ENCODE measurements at regions not wholly inside any gene's neighbourhood (a gene's known extent, or its start where the extent isn't known, plus 50 kb on each side); places are given as distances from the start of the nearest gene placed in this dataset.

DNA sequence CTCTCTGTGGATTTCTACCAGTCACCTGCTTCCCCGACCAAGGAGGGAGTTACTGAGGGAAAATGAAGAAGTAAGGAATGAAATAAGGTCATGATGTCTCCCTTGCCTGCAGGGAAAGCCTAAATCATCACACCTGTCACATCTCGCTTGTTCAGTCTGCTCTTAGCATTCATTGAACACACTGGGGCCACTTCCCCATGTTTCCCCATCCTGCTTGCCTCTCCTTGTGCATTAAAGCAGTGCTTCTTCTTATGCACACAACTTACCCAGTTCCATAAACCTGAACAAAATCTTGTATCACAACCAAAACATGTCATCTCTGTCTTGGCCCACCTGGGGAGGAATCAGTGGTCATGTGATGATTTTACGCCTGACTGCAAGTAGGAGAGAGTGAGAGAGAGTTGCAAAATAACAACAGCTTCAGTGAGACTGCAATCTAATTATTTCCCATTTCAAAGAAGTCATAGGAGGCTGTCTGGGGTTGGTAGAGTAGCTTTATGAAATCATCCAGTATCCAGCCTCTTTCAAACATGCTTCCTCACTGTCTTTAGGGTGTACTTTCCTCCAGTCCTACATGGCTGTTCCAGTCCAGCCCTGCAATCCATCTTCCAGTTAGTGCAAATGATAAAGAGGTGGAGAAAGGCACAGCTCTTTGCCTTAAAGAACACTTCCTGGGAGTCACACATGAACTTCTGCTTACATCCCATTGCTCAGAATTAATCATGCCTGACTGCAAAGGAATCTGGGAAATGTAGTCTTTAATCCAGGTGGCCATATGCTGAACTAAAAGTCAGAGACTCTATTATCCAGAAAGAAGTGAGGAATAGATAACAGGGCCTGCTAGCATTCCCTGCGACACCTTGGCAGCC, 220.1 kb downstream of the HAUS1 start:
- H3K4me3 ChIP-seq (ENCODE audit: low read depth, low read length), result no peak overlapping the region
- TF ChIP-seq, protein P1, sequence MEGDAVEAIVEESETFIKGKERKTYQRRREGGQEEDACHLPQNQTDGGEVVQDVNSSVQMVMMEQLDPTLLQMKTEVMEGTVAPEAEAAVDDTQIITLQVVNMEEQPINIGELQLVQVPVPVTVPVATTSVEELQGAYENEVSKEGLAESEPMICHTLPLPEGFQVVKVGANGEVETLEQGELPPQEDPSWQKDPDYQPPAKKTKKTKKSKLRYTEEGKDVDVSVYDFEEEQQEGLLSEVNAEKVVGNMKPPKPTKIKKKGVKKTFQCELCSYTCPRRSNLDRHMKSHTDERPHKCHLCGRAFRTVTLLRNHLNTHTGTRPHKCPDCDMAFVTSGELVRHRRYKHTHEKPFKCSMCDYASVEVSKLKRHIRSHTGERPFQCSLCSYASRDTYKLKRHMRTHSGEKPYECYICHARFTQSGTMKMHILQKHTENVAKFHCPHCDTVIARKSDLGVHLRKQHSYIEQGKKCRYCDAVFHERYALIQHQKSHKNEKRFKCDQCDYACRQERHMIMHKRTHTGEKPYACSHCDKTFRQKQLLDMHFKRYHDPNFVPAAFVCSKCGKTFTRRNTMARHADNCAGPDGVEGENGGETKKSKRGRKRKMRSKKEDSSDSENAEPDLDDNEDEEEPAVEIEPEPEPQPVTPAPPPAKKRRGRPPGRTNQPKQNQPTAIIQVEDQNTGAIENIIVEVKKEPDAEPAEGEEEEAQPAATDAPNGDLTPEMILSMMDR (IDR thresholded peaks at IDR 0.05; ENCODE audit: low read depth, low read length, missing control alignments), result no peak
- DNase-seq (ENCODE audit: low read depth), result no peak

DNA sequence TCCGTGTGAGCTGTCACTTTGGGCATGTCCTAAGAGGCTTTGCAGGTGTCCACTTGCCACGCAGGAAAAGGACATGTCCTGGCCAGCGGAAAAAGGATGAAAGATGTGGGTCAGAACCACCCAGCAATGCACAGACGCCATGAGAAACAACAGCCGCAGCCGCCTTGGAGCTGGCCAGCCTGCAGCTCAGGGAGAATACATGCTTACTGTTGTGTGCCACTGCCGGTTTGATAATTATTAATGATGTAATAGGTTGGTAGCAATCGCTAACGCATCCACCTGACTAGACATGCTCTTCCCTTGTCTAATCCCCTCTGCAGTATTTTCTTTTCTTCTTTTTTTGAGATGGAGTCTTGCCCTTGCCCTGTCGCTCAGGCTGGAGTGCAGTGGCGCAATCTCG, 221.7 kb downstream of the HAUS1 start:
- DNase-seq (ENCODE audit: low read depth), result no peak
- no peak overlapping the region for H3K4me3 ChIP-seq (ENCODE audit: low read depth, low read length)
- TF ChIP-seq, protein P1 (IDR thresholded peaks at IDR 0.05; ENCODE audit: low read depth, low read length, missing control alignments), result no peak

DNA sequence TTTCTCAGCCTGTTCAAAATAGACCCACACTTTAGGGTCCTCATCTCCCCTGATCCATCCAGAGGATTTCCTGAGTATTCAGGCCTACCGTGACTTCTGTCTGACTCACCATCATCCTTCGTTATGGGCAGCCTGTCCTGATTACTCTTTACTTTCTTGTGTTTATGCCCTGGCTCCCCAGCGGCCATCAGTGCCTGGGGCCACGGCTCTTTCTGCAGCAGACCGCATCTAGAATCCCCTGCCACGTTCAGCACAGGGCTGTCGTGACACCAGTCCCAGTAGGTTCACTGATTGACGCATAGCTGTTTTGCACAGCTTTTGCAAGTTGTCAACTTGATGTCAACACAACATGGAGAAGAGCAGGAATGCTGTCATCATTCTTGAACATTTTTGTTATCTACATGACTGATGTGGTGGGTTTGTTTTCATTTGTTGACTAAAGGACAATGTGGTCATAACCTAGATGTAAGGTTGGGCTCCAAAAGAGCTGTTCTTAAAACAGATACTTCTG, 225.6 kb downstream of the HAUS1 start:
- H3K4me3 ChIP-seq (ENCODE audit: low read depth, low read length), result no peak overlapping the region
- no peak for DNase-seq (ENCODE audit: low read depth)
- TF ChIP-seq, protein P1 (IDR thresholded peaks at IDR 0.05; ENCODE audit: low read depth, low read length, missing control alignments), result no peak

DNA sequence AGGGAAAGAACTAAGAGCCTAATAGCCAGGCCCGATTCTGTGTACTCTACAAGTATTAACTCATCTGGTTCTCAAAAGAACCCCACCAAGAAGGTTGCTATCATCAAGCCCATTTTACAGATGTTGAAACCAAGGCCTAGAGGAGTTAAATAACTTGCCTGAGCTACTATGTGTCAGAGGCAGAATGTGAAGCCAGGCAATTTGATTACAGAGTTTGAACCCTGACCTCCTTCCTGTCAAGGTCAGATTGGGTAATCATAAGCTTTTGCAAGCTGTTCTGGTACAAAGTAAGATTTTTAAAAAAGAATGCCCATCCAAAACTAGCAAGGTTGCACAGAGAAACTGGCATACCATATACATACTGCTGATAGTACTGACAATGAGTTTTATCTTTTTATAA, 227.1 kb downstream of the HAUS1 start:
- TF ChIP-seq, protein P1 (IDR thresholded peaks at IDR 0.05; ENCODE audit: low read depth, low read length, missing control alignments), result no peak
- H3K4me3 ChIP-seq (ENCODE audit: low read depth, low read length), result no peak overlapping the region
- no peak for DNase-seq (ENCODE audit: low read depth)

DNA sequence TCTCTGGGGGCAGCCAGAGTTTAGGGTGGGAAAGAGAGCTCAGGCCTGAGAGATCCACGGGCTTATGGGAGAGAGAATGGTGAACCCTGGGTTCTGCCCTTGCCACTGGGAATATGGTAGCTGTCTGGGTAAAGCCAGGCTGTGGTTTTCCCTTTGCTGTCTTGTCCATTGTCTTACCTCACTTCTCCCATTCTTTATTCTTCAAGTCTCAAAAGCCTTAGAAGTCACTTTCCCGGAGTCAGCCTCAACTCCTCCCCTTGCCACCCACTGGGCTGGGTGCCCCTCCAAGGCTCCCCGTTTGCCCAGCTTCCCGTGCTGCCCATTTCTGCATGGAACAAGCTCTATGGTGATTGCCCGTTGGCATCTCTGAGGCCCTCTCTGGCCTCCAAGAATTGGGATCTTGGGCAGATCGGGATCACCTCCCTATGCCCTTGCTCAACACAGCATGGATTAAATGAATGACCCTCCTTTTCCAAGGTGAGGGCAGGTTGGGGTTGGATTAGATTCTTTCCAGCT, 228.2 kb downstream of the HAUS1 start:
- DNase-seq (ENCODE audit: low read depth), result no peak
- H3K4me3 ChIP-seq (ENCODE audit: low read depth, low read length), result no peak overlapping the region
- TF ChIP-seq, protein P1 (IDR thresholded peaks at IDR 0.05; ENCODE audit: low read depth, low read length, missing control alignments), result no peak

DNA sequence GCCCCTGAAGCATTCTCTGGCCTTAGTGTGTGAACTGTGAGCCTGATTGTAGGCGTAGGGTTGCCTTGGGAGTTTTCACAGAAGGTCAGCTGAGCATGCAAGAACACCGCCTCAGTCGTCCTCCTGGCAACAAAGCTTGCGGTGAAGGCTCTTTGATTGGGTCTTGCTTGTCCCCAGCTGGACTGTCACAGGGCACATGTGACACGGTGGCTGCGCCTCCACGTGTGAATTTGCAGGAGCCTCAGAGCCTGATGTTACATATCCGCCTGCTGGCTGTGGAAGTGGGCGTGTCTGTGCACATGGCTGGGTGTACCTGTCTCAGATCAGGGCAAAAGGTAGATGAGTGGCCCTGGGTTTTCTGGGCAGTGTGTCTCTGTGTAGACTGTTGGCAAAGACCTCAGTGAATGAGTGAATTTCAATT, 228.7 kb downstream of the HAUS1 start:
- H3K4me3 ChIP-seq (ENCODE audit: low read depth, low read length), result no peak overlapping the region
- DNase-seq (ENCODE audit: low read depth), result no peak
- TF ChIP-seq, protein P1 (IDR thresholded peaks at IDR 0.05; ENCODE audit: low read depth, low read length, missing control alignments), result no peak

Data from GM12864 (cell line).